Endothelial cell of umbilical vein (primary cell): ENCODE measurements at regions not wholly inside any gene's neighbourhood (a gene's known extent, or its start where the extent isn't known, plus 50 kb on each side); places are given as distances from the start of the nearest gene placed in this dataset.

Experiments
- BruUV-seq: library from RNA; stranded (reverse); fragments of 400-500 nt; replicated peaks from 2 replicates; lab custom pipeline; 2021; lab: Mats Ljungman, UMichigan
- CTCF ChIA-PET: fragments of 300-600, 350-600 bp; sonication (Branson Sonifier 250); formaldehyde crosslinking; loops from one replicate; lab custom pipeline; 2021; ENCODE audit warnings: antibody characterized with exemption, inconsistent platforms; lab: Charles Lee
- POLR2A ChIA-PET: fragments of 300-600, 350-600 bp; sonication (Branson Sonifier 250); formaldehyde crosslinking; loops from one replicate; lab custom pipeline; 2021; ENCODE audit warnings: antibody characterized with exemption, inconsistent platforms; lab: Charles Lee
- DNase-seq: peaks from one replicate; pipeline ENCODE4 v3.0.0-alpha.2; 2011; ENCODE audit warnings: low read depth, low spot score
- FAIRE-seq: peaks from 2 replicates; lab custom pipeline; 2011; peaks lifted over from hg19 to GRCh38; lab: Jason Lieb, UNC
- H2AFZ ChIP-seq: 2 replicates; pipeline ENCODE4 v1.6.0; 2012; ENCODE audit warnings: low read depth, low read length, control low read depth, inconsistent platforms
- H3K27ac ChIP-seq: 2 replicates; pipeline ENCODE4 v1.5.1; 2011; ENCODE audit warnings: low read depth, mild to moderate bottlenecking, control low read depth, low read length, moderate library complexity; ENCODE audit not compliant: insufficient read depth
- H3K27me3 ChIP-seq, 2 experiments: 2 replicates each; pipeline versions ENCODE4 v1.6.0 to v1.6.1; 2011; ENCODE audit warnings: low read length in 2 of 2, mixed read lengths in 1 of 2; ENCODE audit not compliant: control insufficient read depth in 2 of 2, insufficient read depth in 2 of 2
- H3K36me3 ChIP-seq, 2 experiments: 2 replicates in 1 of 2; 3 replicates in 1 of 2; pipeline ENCODE4 v1.5.1; 2011; ENCODE audit warnings: low read length in 2 of 2, mild to moderate bottlenecking in 1 of 2, moderate library complexity in 1 of 2; ENCODE audit not compliant: control insufficient read depth in 2 of 2, insufficient read depth in 2 of 2; ENCODE audit errors: extremely low read depth in 1 of 2
- H3K4me1 ChIP-seq: 3 replicates; pipeline ENCODE4 v1.5.1; 2011; ENCODE audit warnings: mild to moderate bottlenecking, low read length; ENCODE audit not compliant: control insufficient read depth, insufficient read depth; ENCODE audit errors: extremely low read depth
- H3K4me2 ChIP-seq: 2 replicates; pipeline ENCODE4 v1.6.1; 2011; ENCODE audit warnings: low read length, control low read depth, mixed read lengths; ENCODE audit not compliant: insufficient read depth
- H3K4me3 ChIP-seq, 3 experiments: fragments of 200-600 bp in 1 of 3; sonication (generic), shearing (Covaris generic) in 1 of 3; replicated peaks in 1 of 3; 2 replicates each; pipeline ENCODE4 v1.5.1; 2011 to 2016; ENCODE audit warnings: control low read depth in 3 of 3, low read length in 3 of 3, mild to moderate bottlenecking in 2 of 3, inconsistent platforms in 1 of 3, low read depth in 1 of 3, moderate library complexity in 1 of 3; ENCODE audit not compliant: insufficient read depth in 1 of 3
- H3K79me2 ChIP-seq: 2 replicates; pipeline ENCODE4 v1.6.0; 2012; ENCODE audit warnings: low read length, inconsistent platforms; ENCODE audit not compliant: control insufficient read depth, insufficient read depth
- H3K9ac ChIP-seq: replicated peaks from 2 replicates; pipeline ENCODE3; 2011; ENCODE audit warnings: low read length, control low read depth; ENCODE audit not compliant: insufficient read depth; ENCODE audit errors: extremely low read depth
- H3K9me1 ChIP-seq: replicated peaks from 3 replicates; pipeline ENCODE4 v1.6.0; 2011; ENCODE audit warnings: mild to moderate bottlenecking, low read length; ENCODE audit not compliant: control insufficient read depth, insufficient read depth; ENCODE audit errors: extremely low read depth
- H3K9me3 ChIP-seq: replicated peaks from 2 replicates; pipeline ENCODE4 v1.5.1; 2012; ENCODE audit warnings: low read length, inconsistent platforms; ENCODE audit not compliant: control insufficient read depth, insufficient read depth
- H4K20me1 ChIP-seq: replicated peaks from 2 replicates; pipeline ENCODE3; 2011; ENCODE audit warnings: mild to moderate bottlenecking, low read length; ENCODE audit not compliant: control insufficient read depth, insufficient read depth; ENCODE audit errors: extremely low read depth
- CTCF ChIP-seq, 2 donors: IDR thresholded peaks; 1 replicate in 1 of 2; 2 replicates in 1 of 2; pipeline ENCODE4 v1.5.1; 2011; ENCODE audit warnings: low read length in 2 of 2, mild to moderate bottlenecking in 2 of 2, moderate library complexity in 2 of 2, control low read depth in 1 of 2, inconsistent platforms in 1 of 2, low read depth in 1 of 2; ENCODE audit not compliant: insufficient read depth in 1 of 2; ENCODE audit errors: extremely low read depth in 1 of 2
- EZH2 ChIP-seq: IDR thresholded peaks from 2 replicates; pipeline ENCODE4 v1.6.1; 2012; ENCODE audit warnings: borderline replicate concordance, low read depth, mild to moderate bottlenecking, moderate library complexity, low read length, inconsistent platforms; ENCODE audit not compliant: severe bottlenecking
- FOS ChIP-seq: IDR thresholded peaks from 2 replicates; pipeline ENCODE4 v1.6.1; 2011; ENCODE audit warnings: mild to moderate bottlenecking, low read length, moderate library complexity, borderline replicate concordance; ENCODE audit not compliant: insufficient read depth
- GATA2 ChIP-seq: IDR thresholded peaks from 2 replicates; pipeline ENCODE4 v1.7.0; 2011; ENCODE audit warnings: low read depth, mild to moderate bottlenecking, moderate library complexity, mixed read lengths, low read length; ENCODE audit not compliant: insufficient read length, insufficient read depth
- JUN ChIP-seq: IDR thresholded peaks from 2 replicates; pipeline ENCODE4 v1.6.1; 2011; ENCODE audit warnings: borderline replicate concordance, low read depth; ENCODE audit not compliant: insufficient read length, insufficient read depth
- MAX ChIP-seq: IDR thresholded peaks from 2 replicates; pipeline ENCODE4 v1.6.1; 2011; ENCODE audit not compliant: insufficient read depth, insufficient read length
- MYC ChIP-seq: IDR thresholded peaks from one replicate; pipeline ENCODE4 v1.6.1; 2011; ENCODE audit warnings: mild to moderate bottlenecking, low read depth, low read length
- POLR2A ChIP-seq: IDR thresholded peaks from 2 replicates; pipeline ENCODE4 v1.6.1; 2012; ENCODE audit warnings: low read depth, mild to moderate bottlenecking, control low read depth, low read length
- POLR2AphosphoS5 ChIP-seq: IDR thresholded peaks from 2 replicates; pipeline ENCODE4 v1.6.1; 2012; ENCODE audit warnings: low read depth, mild to moderate bottlenecking, control low read depth, low read length, moderate library complexity; ENCODE audit not compliant: insufficient read depth
- dilution Hi-C: fragments of 300-500 bp; cut with MboI; formaldehyde crosslinking; loops from one replicate; pipeline ENCODE4 v1.15.0; 2019; ENCODE audit warnings: low sequenced_read_pairs; ENCODE audit not compliant: extremely low pct_ligation_motif_present
- intact Hi-C: fragments of 100-400 bp; cut with micrococcal nuclease; formaldehyde crosslinking; loops from one replicate; pipeline ENCODE4 v1.10.0; 2022

DNA sequence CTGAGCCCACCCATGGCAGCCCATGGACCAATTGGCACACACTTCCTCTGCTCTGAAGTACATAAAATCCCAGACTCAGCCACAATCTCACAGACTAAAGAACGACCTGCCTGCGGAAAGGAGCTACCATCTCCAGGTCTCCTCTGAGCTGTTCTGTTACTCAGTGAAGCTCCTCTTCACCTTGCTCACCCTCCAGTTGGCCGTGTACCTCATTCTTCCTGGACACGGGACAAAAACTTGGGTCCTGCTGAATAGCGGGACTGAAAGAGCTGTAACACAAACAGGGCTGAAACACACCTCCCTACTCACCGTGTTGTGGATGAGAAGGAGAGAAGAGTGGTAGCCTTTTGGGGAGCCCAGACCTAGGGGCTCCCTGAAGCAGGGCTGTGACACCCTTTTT, 128.7 kb downstream of the GAS1 start:
- no peak for FAIRE-seq

More for the DNA sequence above, 128.7 kb downstream of the GAS1 start:
- no peak overlapping the region for H3K9ac ChIP-seq
- H3K4me1 ChIP-seq: no peaks in the 10 kb centered on the region
- H3K36me3 ChIP-seq: no peaks in the 10 kb centered on the region
- no peak overlapping the region for H3K4me3 ChIP-seq
- ChIA-PET CTCF (no interaction called here), POLR2A (no interaction called here)
- no TSS peak for BruUV-seq
- no peaks in the 10 kb centered on the region for H4K20me1 ChIP-seq
- intact Hi-C loops (no loop called here), dilution Hi-C loops (no loop called here)
- no peak overlapping the region for H2AFZ ChIP-seq
- no peak for DNase-seq
- no peaks in the 10 kb centered on the region for H3K27me3 ChIP-seq
- no peaks in the 10 kb centered on the region for H3K9me1 ChIP-seq
- TF ChIP-seq MAX (no peak), GATA2 (no peak), JUN (no peak), POLR2A (no peak), FOS (no peak), EZH2 (no peak), MYC (no peak), POLR2AphosphoS5 (no peak), CTCF (IDR thresholded peaks at IDR 0.05; ENCODE audit: extremely low read depth in 1 of 2, insufficient read depth in 1 of 2, low read depth in 1 of 2, low read length in 2 of 2) (no peak)
- no peak overlapping the region for H3K4me2 ChIP-seq
- no peaks in the 10 kb centered on the region for H3K79me2 ChIP-seq
- H3K9me3 ChIP-seq: peaks cover 3% of the 10 kb centered on the region
- no peak overlapping the region for H3K27ac ChIP-seq
